H1 (cell line): ENCODE measurements at regions not wholly inside any gene's neighbourhood (a gene's known extent, or its start where the extent isn't known, plus 50 kb on each side); places are given as distances from the start of the nearest gene placed in this dataset.

ENCODE experiments used
- CTCF ChIA-PET: fragments of 300-600 bp; sonication (Branson Sonifier 250); formaldehyde crosslinking; loops from one replicate; lab custom pipeline; 2021; ENCODE audit not compliant: partially characterized antibody; lab: Charles Lee
- POLR2A ChIA-PET: fragments of 300-600 bp; sonication (Branson Sonifier 250); formaldehyde crosslinking; loops from one replicate; lab custom pipeline; 2021; ENCODE audit warnings: inconsistent platforms; ENCODE audit not compliant: partially characterized antibody; lab: Charles Lee
- DNase-seq, 2 experiments: peaks; one replicate each; pipeline versions ENCODE4 v3.0.0 to v3.0.0-alpha.2; 2010 to 2022; ENCODE audit warnings: low spot score in 2 of 2, low read depth in 1 of 2, mixed read lengths in 1 of 2
- FAIRE-seq: peaks from 2 replicates; lab custom pipeline; 2011; peaks lifted over from hg19 to GRCh38; lab: Jason Lieb, UNC
- H2AFZ ChIP-seq: 2 replicates; pipeline ENCODE4 v1.8.1; 2012; ENCODE audit warnings: low read length, inconsistent platforms
- H2AK5ac ChIP-seq: 2 replicates; pipeline ENCODE4 v1.6.1; 2013; ENCODE audit warnings: low read depth, low read length
- H2BK120ac ChIP-seq: replicated peaks from 2 replicates; pipeline ENCODE3; 2013; ENCODE audit warnings: low read depth, low read length, inconsistent platforms
- H2BK12ac ChIP-seq: 2 replicates; pipeline ENCODE4 v1.6.1; 2013; ENCODE audit warnings: low read depth, low read length
- H2BK15ac ChIP-seq: 2 replicates; pipeline ENCODE4 v1.6.1; 2013; ENCODE audit warnings: low read length
- H2BK20ac ChIP-seq: 2 replicates; pipeline ENCODE4 v1.6.1; 2013; ENCODE audit warnings: low read length
- H2BK5ac ChIP-seq: 2 replicates; pipeline ENCODE4 v1.6.1; 2013; ENCODE audit warnings: low read depth, low read length
- H3K14ac ChIP-seq: 2 replicates; pipeline ENCODE4 v1.6.1; 2013; ENCODE audit warnings: inconsistent platforms; ENCODE audit not compliant: insufficient read length
- H3K18ac ChIP-seq: 2 replicates; pipeline ENCODE4 v1.6.1; 2013; ENCODE audit warnings: low read length; ENCODE audit errors: extremely low read depth
- H3K23ac ChIP-seq: 2 replicates; pipeline ENCODE4 v1.6.1; 2013; ENCODE audit warnings: inconsistent platforms; ENCODE audit not compliant: insufficient read length
- H3K23me2 ChIP-seq: 2 replicates; pipeline ENCODE4 v1.6.1; 2013; ENCODE audit warnings: low read depth, low read length
- H3K27ac ChIP-seq: 2 replicates; pipeline ENCODE4 v1.6.1; 2011; ENCODE audit warnings: low read depth, low read length, inconsistent platforms
- H3K27me3 ChIP-seq, 4 experiments: replicated peaks in 1 of 4; 1 replicate in 1 of 4; 2 replicates in 3 of 4; pipeline versions ENCODE4 v1.6.1 to v1.8.1; 2011 to 2013; ENCODE audit warnings: low read length in 3 of 4, mild to moderate bottlenecking in 3 of 4, inconsistent platforms in 2 of 4, mixed read lengths in 2 of 4, moderate library complexity in 1 of 4; ENCODE audit not compliant: control insufficient read depth in 3 of 4, insufficient read depth in 3 of 4; ENCODE audit errors: extremely low read depth in 1 of 4
- H3K36me3 ChIP-seq, 4 experiments: 2 replicates each; pipeline versions ENCODE4 v1.6.1 to v1.8.1; 2011 to 2013; ENCODE audit warnings: mild to moderate bottlenecking in 4 of 4, low read length in 3 of 4, moderate library complexity in 2 of 4, control low read depth in 1 of 4, inconsistent platforms in 1 of 4; ENCODE audit not compliant: insufficient read depth in 4 of 4, control insufficient read depth in 2 of 4
- H3K4ac ChIP-seq: replicated peaks from 2 replicates; pipeline ENCODE3; 2013; ENCODE audit warnings: low read length, low read depth, mixed read lengths, inconsistent platforms; ENCODE audit not compliant: insufficient read length
- H3K4me1 ChIP-seq, 4 experiments: replicated peaks in 1 of 4; 1 replicate in 1 of 4; 2 replicates in 3 of 4; pipeline versions ENCODE4 v1.6.1 to v1.8.1; 2011 to 2013; ENCODE audit warnings: low read length in 3 of 4, inconsistent platforms in 2 of 4, mixed read lengths in 1 of 4; ENCODE audit not compliant: insufficient read depth in 4 of 4, control insufficient read depth in 3 of 4
- H3K4me2 ChIP-seq, 2 experiments: 2 replicates each; pipeline versions ENCODE4 v1.6.1 to v1.8.1; 2011 to 2013; ENCODE audit warnings: low read depth in 2 of 2, low read length in 2 of 2, control low read depth in 1 of 2, inconsistent platforms in 1 of 2, mild to moderate bottlenecking in 1 of 2; ENCODE audit not compliant: insufficient read depth in 1 of 2
- H3K4me3 ChIP-seq, 4 experiments: fragments of 200-600, 300-600 bp in 1 of 4; sonication (generic), shearing (Covaris generic), sonication (Bioruptor Twin) in 1 of 4; 2 replicates each; pipeline versions ENCODE4 v1.5.1 to v1.8.1; 2011 to 2016; ENCODE audit warnings: low read length in 4 of 4, low read depth in 3 of 4, control low read depth in 2 of 4, inconsistent platforms in 2 of 4, mild to moderate bottlenecking in 2 of 4, mixed read lengths in 1 of 4, moderate library complexity in 1 of 4; ENCODE audit not compliant: insufficient read depth in 2 of 4; ENCODE audit errors: extremely low read depth in 1 of 4
- H3K56ac ChIP-seq: replicated peaks from 2 replicates; pipeline ENCODE3; 2013; ENCODE audit warnings: low read depth, mild to moderate bottlenecking, mixed read lengths, low read length, inconsistent platforms; ENCODE audit not compliant: insufficient read length
- H3K79me1 ChIP-seq: 2 replicates; pipeline ENCODE4 v1.6.1; 2013; ENCODE audit warnings: low read depth, low read length, control low read depth
- H3K79me2 ChIP-seq, 2 experiments: 2 replicates each; pipeline versions ENCODE4 v1.6.1 to v1.8.1; 2012 to 2013; ENCODE audit warnings: low read length in 2 of 2, mild to moderate bottlenecking in 2 of 2, inconsistent platforms in 1 of 2; ENCODE audit not compliant: insufficient read depth in 2 of 2, control insufficient read depth in 1 of 2
- H3K9ac ChIP-seq, 4 experiments: replicated peaks in 1 of 4; 1 replicate in 1 of 4; 2 replicates in 3 of 4; pipeline versions ENCODE4 v1.6.1 to v1.8.1; 2011 to 2013; ENCODE audit warnings: low read depth in 3 of 4, low read length in 3 of 4, control low read depth in 2 of 4, mild to moderate bottlenecking in 2 of 4, moderate library complexity in 2 of 4, inconsistent platforms in 1 of 4; ENCODE audit errors: extremely low read depth in 1 of 4
- H3K9me3 ChIP-seq, 2 experiments: 2 replicates each; pipeline versions ENCODE4 v1.6.1 to v1.8.1; 2012 to 2013; ENCODE audit warnings: mild to moderate bottlenecking in 2 of 2, moderate library complexity in 2 of 2, control low read depth in 1 of 2, inconsistent platforms in 1 of 2, low read depth in 1 of 2, low read length in 1 of 2, mixed read lengths in 1 of 2; ENCODE audit not compliant: insufficient read depth in 2 of 2
- H4K20me1 ChIP-seq, 2 experiments: replicated peaks in 1 of 2; 2 replicates each; pipeline versions ENCODE3 to v1.8.1; 2011 to 2013; ENCODE audit warnings: inconsistent platforms in 2 of 2, low read length in 2 of 2, mild to moderate bottlenecking in 1 of 2; ENCODE audit not compliant: insufficient read depth in 2 of 2, control insufficient read depth in 1 of 2
- H4K5ac ChIP-seq: 2 replicates; pipeline ENCODE4 v1.6.1; 2013; ENCODE audit warnings: low read length, low read depth, mixed read lengths, inconsistent platforms; ENCODE audit not compliant: insufficient read length
- H4K8ac ChIP-seq: 2 replicates; pipeline ENCODE4 v1.8.0; 2013; ENCODE audit warnings: mild to moderate bottlenecking, moderate library complexity, low read length, inconsistent platforms; ENCODE audit not compliant: insufficient read depth; ENCODE audit errors: extremely low read depth
- H4K91ac ChIP-seq: replicated peaks from 2 replicates; pipeline ENCODE3; 2013; ENCODE audit warnings: low read length, mixed read lengths, inconsistent platforms; ENCODE audit not compliant: insufficient read length
- CREB1 ChIP-seq: IDR thresholded peaks from 2 replicates; pipeline ENCODE4 v1.6.1; 2012; ENCODE audit warnings: inconsistent platforms
- EGR1 ChIP-seq: IDR thresholded peaks from 2 replicates; pipeline ENCODE4 v1.6.1; 2011; ENCODE audit warnings: low read depth, low read length, borderline replicate concordance
- EZH2 ChIP-seq: fragments of 200-600 bp; sonication (generic); IDR thresholded peaks from 2 replicates; pipeline ENCODE4 v1.7.1; 2012; ENCODE audit warnings: low read depth, mild to moderate bottlenecking, moderate library complexity, low read length, inconsistent platforms; ENCODE audit not compliant: severe bottlenecking
- JUND ChIP-seq: IDR thresholded peaks from 2 replicates; pipeline ENCODE4 v1.6.1; 2011; ENCODE audit warnings: mild to moderate bottlenecking, improper control_type of control experiment, low read length
- KDM1A ChIP-seq: fragments of 200-600, 300-600 bp; sonication (generic); IDR thresholded peaks from 2 replicates; pipeline ENCODE4 v1.7.1; 2016; ENCODE audit warnings: mild to moderate bottlenecking, low read length, borderline replicate concordance
- NRF1 ChIP-seq: IDR thresholded peaks from 2 replicates; pipeline ENCODE4 v1.6.1; 2011; ENCODE audit warnings: mild to moderate bottlenecking, low read depth, low read length, improper control_type of control experiment
- PHF8 ChIP-seq: fragments of 200-600 bp; sonication (generic); conservative IDR thresholded peaks from 2 replicates; pipeline ENCODE4 v1.7.1; 2012; ENCODE audit warnings: low read depth, mild to moderate bottlenecking, inconsistent platforms, low read length, moderate library complexity
- RFX5 ChIP-seq: IDR thresholded peaks from 2 replicates; pipeline ENCODE4 v1.6.1; 2011; ENCODE audit warnings: low read depth, low read length, improper control_type of control experiment, borderline replicate concordance
- SIRT6 ChIP-seq: IDR thresholded peaks from one replicate; pipeline ENCODE4 v1.7.1; 2012; ENCODE audit warnings: low read length, inconsistent platforms
- SUZ12 ChIP-seq: fragments of 200-600 bp; sonication (generic); IDR thresholded peaks from 2 replicates; pipeline ENCODE4 v1.6.1; 2012; ENCODE audit warnings: mild to moderate bottlenecking, inconsistent platforms, low read length, moderate library complexity, mixed read lengths
- TAF1 ChIP-seq: IDR thresholded peaks from 2 replicates; pipeline ENCODE4 v1.6.1; 2011; ENCODE audit warnings: mild to moderate bottlenecking, low read depth, low read length
- WGBS, 2 experiments: shearing (Covaris generic) in 1 of 2; methylation state at CpG; one replicate each; pipeline versions ENCODE4 v1.1.6 to v1.1.7; 2013 to 2015; ENCODE audit warnings: low lambda C conversion rate in 2 of 2, mixed read lengths in 2 of 2, inconsistent platforms in 1 of 2, low coverage in 1 of 2, missing lambda C conversion rate in 1 of 2; ENCODE audit not compliant: insufficient replicate concordance in 2 of 2, insufficient coverage in 1 of 2, insufficient read length in 1 of 2; ENCODE audit errors: extremely low coverage in 1 of 2, missing lambda C conversion rate in 1 of 2; 5-methylcytosine and 5-hydroxymethylcytosine counted together
- TF ChIP-seq, protein P1 (sequence below): IDR thresholded peaks from 2 replicates; pipeline ENCODE4 v1.6.1; 2012; ENCODE audit warnings: low read length, inconsistent platforms

DNA sequence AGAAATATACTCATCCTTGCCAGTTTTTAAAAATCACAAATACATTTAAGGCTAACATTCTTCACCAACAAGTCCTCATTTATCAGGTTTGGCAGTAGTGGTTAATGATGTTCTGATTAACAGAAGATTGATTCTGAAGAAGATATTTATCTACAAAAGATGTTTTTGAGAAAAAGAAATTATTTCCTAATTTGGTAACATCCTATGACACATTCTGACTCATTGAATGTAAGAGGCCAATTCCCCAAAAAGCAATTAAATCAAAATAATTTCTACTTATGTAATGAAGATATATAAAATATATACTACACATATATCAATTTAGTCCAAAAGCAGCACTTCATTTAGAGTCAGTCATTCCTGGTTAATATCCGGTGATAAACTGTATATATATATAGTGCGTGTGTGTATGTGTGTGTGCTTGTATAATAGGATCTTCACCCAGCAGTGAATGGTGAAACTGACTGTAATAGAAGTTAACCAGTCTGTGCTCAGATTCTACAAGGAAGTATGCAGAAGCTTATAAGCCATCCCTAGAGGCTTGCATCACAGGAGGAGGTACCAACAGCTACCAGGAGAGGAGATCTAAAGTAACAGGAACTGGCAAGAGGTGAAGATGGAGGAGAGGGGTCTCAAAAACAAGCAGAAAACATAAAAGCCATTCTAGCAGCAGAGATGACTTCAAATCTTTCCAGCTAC is 82.9 kb upstream of the MARCKS start:
- Histone ChIP-seq H3K23me2 (no peaks in the 10 kb centered on the region), H2AK5ac (no peak overlapping the region), H2BK5ac (no peak overlapping the region), H4K91ac (no peak overlapping the region), H3K4me3 (no peak overlapping the region), H3K36me3 (no peaks in the 10 kb centered on the region), H3K27ac (no peak overlapping the region), H2BK12ac (peak overlapping the region; percentile 55; the same call in 1 of the 2 replicates), H4K5ac (no peak overlapping the region), H4K8ac (no peak overlapping the region), H3K79me1 (no peaks in the 10 kb centered on the region), H2AFZ (no peak overlapping the region), H3K23ac (no peak overlapping the region), H3K79me2 (no peaks in the 10 kb centered on the region), H2BK120ac (no peak overlapping the region), H3K4ac (no peak overlapping the region), H4K20me1 (no peaks in the 10 kb centered on the region), H3K9me3 (no peaks in the 10 kb centered on the region), H3K27me3 (peaks cover 9 to 33% (median 24%) of the 10 kb centered on the region in 4 experiments), H3K9ac (no peak overlapping the region), H3K18ac (no peak overlapping the region; the same call in 1 of the 2 replicates), H2BK15ac (no peak overlapping the region), H3K14ac (no peak overlapping the region), H2BK20ac (no peak overlapping the region), H3K4me2 (no peak overlapping the region), H3K56ac (no peak overlapping the region), H3K4me1 (peaks cover 0 to 5% (median 2%) of the 10 kb centered on the region in 4 experiments; a peak in 3 of 7 replicates)
- DNase-seq (no peak), FAIRE-seq (no peak)
- WGBS, 2 experiments = 86% methylated on average over 2 of the region's 2 CpGs; no CpG with 5 or more reads in 1 of the 2 experiments
- ChIA-PET CTCF (no interaction called here), POLR2A (interaction anchor here (1.2 kb wide), 1 partner anchor 81 kb away, joined by 3 read pairs; no protein-coding TSS in a partner anchor)
- TF ChIP-seq EZH2 = no peak
- no peak for TF ChIP-seq EGR1
- TF ChIP-seq SUZ12 = no peak
- no peak for TF ChIP-seq NRF1
- TF ChIP-seq, protein P1, sequence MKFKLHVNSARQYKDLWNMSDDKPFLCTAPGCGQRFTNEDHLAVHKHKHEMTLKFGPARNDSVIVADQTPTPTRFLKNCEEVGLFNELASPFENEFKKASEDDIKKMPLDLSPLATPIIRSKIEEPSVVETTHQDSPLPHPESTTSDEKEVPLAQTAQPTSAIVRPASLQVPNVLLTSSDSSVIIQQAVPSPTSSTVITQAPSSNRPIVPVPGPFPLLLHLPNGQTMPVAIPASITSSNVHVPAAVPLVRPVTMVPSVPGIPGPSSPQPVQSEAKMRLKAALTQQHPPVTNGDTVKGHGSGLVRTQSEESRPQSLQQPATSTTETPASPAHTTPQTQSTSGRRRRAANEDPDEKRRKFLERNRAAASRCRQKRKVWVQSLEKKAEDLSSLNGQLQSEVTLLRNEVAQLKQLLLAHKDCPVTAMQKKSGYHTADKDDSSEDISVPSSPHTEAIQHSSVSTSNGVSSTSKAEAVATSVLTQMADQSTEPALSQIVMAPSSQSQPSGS = no peak
- TF ChIP-seq TAF1 = no peak
- TF ChIP-seq SIRT6 = no peak
- no peak for TF ChIP-seq PHF8
- no peak for TF ChIP-seq RFX5
- no peak for TF ChIP-seq KDM1A
- TF ChIP-seq CREB1 = no peak
- no peak for TF ChIP-seq JUND
